Tibial artery (tissue), 4 donors: ENCODE measurements at regions not wholly inside any gene's neighbourhood (a gene's known extent, or its start where the extent isn't known, plus 50 kb on each side); places are given as distances from the start of the nearest gene placed in this dataset.

Experiments
- DNase-seq, 2 donors: peaks; one replicate each; pipeline ENCODE4 v3.0.0-alpha.2; 2019
- H3K27ac ChIP-seq, 2 donors: fragments of 200-600 bp; sonication (generic) in 1 of 2; 1 replicate in 1 of 2; 2 replicates in 1 of 2; pipeline ENCODE4 v1.5.1; 2018 to 2019; ENCODE audit warnings: mild to moderate bottlenecking in 1 of 2
- H3K27me3 ChIP-seq, 2 donors: fragments of 200-600 bp; sonication (generic) in 1 of 2; one replicate each; pipeline versions ENCODE4 v1.5.1 to v1.6.0; 2016 to 2019
- H3K36me3 ChIP-seq, 3 donors: fragments of 200-600 bp; sonication (generic) in 2 of 3; one replicate each; pipeline ENCODE4 v1.5.1; 2016 to 2019; ENCODE audit warnings: mild to moderate bottlenecking in 2 of 3
- H3K4me1 ChIP-seq, 4 donors: fragments of 200-600 bp; sonication (generic) in 2 of 4; 1 replicate in 3 of 4; 2 replicates in 1 of 4; pipeline ENCODE4 v1.5.1; 2016 to 2019
- H3K4me3 ChIP-seq, 2 donors: fragments of 200-600 bp; sonication (generic) in 1 of 2; 1 replicate in 1 of 2; 2 replicates in 1 of 2; pipeline ENCODE4 v1.5.1; 2018 to 2019; ENCODE audit warnings: mild to moderate bottlenecking in 2 of 2
- H3K9me3 ChIP-seq, 3 donors: fragments of 200-600 bp; sonication (generic) in 1 of 3; one replicate each; pipeline ENCODE4 v1.5.1; 2016 to 2019
- CTCF ChIP-seq, 2 experiments: fragments of 200-600 bp in 1 of 2; fragments of 450-650 bp in 1 of 2; IDR thresholded peaks; one replicate each; pipeline ENCODE4 v1.5.1; 2017 to 2019; ENCODE audit warnings: antibody characterized with exemption in 2 of 2, mild to moderate bottlenecking in 1 of 2, moderate library complexity in 1 of 2
- intact Hi-C: fragments of 100-400 bp; cut with DNase I; formaldehyde crosslinking; loops from one replicate; pipeline ENCODE4 v1.15.0; 2023; ENCODE audit warnings: low total_unique reads

DNA sequence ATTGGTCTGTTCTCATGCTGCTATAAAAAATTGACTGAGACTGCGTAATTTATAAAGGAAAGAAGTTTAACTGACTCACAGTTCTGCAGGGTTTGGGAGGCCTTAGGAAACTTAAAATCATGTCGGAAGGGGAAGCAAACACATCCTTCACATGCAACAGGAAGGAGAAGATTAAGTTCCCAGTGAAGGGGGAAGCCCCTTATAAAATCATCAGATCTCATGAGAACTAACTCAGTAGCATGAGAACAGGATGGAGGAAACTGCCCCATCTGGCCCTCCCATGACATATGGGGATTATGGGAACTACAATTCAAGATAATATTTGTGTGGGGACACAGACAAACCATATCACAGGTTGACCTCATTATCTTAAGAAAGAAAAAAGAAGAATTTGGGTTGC, 134.5 kb downstream of the PPP1R3A start:
- no peaks in the 10 kb centered on the region for H3K9me3 ChIP-seq
- intact Hi-C loops = no loop called here
- DNase-seq = no peak

GRCh38 chr7:113783403-113783802, 135.4 kb downstream of the PPP1R3A start:
- no peaks in the 10 kb centered on the region for H3K4me1 ChIP-seq
- no peak overlapping the region for H3K27ac ChIP-seq
- no peaks in the 10 kb centered on the region for H3K27me3 ChIP-seq
- intact Hi-C loops = no loop called here
- no peak for TF ChIP-seq CTCF (IDR thresholded peaks at IDR 0.05)
- no peaks in the 10 kb centered on the region for H3K36me3 ChIP-seq
- no peak for DNase-seq
- H3K9me3 ChIP-seq = no peaks in the 10 kb centered on the region
- H3K4me3 ChIP-seq = no peak overlapping the region

More for the DNA sequence above, 134.5 kb downstream of the PPP1R3A start:
- Histone ChIP-seq H3K4me1 (no peaks in the 10 kb centered on the region), H3K4me3 (no peak overlapping the region), H3K27me3 (no peaks in the 10 kb centered on the region), H3K36me3 (no peaks in the 10 kb centered on the region), H3K27ac (no peak overlapping the region)
- TF ChIP-seq CTCF (IDR thresholded peaks at IDR 0.05) = no peak

DNA sequence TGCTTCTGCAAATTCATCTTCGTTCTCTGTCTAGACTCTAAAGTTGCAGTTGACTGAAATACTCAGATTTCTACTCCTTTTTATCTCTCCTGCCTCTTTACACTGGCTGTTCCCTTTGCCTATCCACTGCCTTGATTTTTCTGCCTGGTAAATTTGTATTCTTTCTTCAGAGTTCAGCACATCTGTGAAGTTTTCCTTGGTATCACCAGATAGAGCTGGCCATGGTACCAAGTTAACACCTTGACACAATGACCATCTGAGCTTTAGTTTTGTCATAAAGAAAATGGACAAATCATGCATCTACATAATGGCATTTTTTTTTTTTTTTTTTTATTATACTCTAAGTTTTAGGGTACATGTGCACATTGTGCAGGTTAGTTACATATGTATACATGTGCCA, 143.0 kb downstream of the PPP1R3A start:
- DNase-seq = no peak
- H3K27me3 ChIP-seq = no peaks in the 10 kb centered on the region
- intact Hi-C loops = no loop called here
- H3K4me1 ChIP-seq = peaks cover 0 to 4% (median 0%) of the 10 kb centered on the region in 4 donors
- H3K36me3 ChIP-seq = no peaks in the 10 kb centered on the region
- no peak for TF ChIP-seq CTCF (IDR thresholded peaks at IDR 0.05)
- no peaks in the 10 kb centered on the region for H3K9me3 ChIP-seq
- H3K27ac ChIP-seq = no peak overlapping the region
- no peak overlapping the region for H3K4me3 ChIP-seq

GRCh38 chr7:113775401-113775800, 143.4 kb downstream of the PPP1R3A start:
- Histone ChIP-seq H3K9me3 (no peaks in the 10 kb centered on the region), H3K4me3 (no peak overlapping the region), H3K36me3 (no peaks in the 10 kb centered on the region), H3K27ac (no peak overlapping the region), H3K27me3 (no peaks in the 10 kb centered on the region), H3K4me1 (peaks cover 0 to 4% (median 0%) of the 10 kb centered on the region in 4 donors)
- no peak for DNase-seq
- intact Hi-C loops = no loop called here
- no peak for TF ChIP-seq CTCF (IDR thresholded peaks at IDR 0.05)

- H3K9me3 ChIP-seq = no peaks in the 10 kb centered on the region
- H3K27ac ChIP-seq = no peak overlapping the region
- no peaks in the 10 kb centered on the region for H3K27me3 ChIP-seq
- intact Hi-C loops = no loop called here
- peaks cover 0 to 4% (median 0%) of the 10 kb centered on the region in 4 donors for H3K4me1 ChIP-seq
- no peak for DNase-seq
- peak; percentile 44 to 55 for TF ChIP-seq CTCF (IDR thresholded peaks at IDR 0.05)
- no peaks in the 10 kb centered on the region for H3K36me3 ChIP-seq
- no peak overlapping the region for H3K4me3 ChIP-seq
These were observed 144.5 kb downstream of the PPP1R3A start for GRCh38 chr7:113774182-113774807.
